Loucy (cell line): ENCODE measurements at regions not wholly inside any gene's neighbourhood (a gene's known extent, or its start where the extent isn't known, plus 50 kb on each side); places are given as distances from the start of the nearest gene placed in this dataset.

Source experiments
- CTCF ChIP-seq: fragments of 200-600 bp; sonication (generic); conservative IDR thresholded peaks from 2 replicates; pipeline ENCODE4 v1.5.1; 2014; ENCODE audit warnings: mild to moderate bottlenecking, antibody characterized with exemption, low read length
- EZH2phosphoT487 ChIP-seq: fragments of 200-600 bp; IDR thresholded peaks from 2 replicates; pipeline ENCODE4 v1.6.1; 2018; ENCODE audit warnings: antibody characterized with exemption, mild to moderate bottlenecking, moderate library complexity, borderline replicate concordance

GRCh38 chr3:150059729-150060128 lies 89.0 kb upstream of the PFN2 start:
- TF ChIP-seq CTCF, result no peak
- no peak for TF ChIP-seq EZH2phosphoT487
